Epithelial cell of proximal tubule (primary cell): ENCODE measurements at regions not wholly inside any gene's neighbourhood (a gene's known extent, or its start where the extent isn't known, plus 50 kb on each side); places are given as distances from the start of the nearest gene placed in this dataset.

Source experiments
- DNase-seq: peaks from one replicate; pipeline ENCODE4 v3.0.0-alpha.2; 2011; ENCODE audit warnings: low read depth
- H3K4me3 ChIP-seq: 2 replicates; pipeline ENCODE4 v1.5.1; 2011; ENCODE audit warnings: low read depth, mild to moderate bottlenecking, low read length
- TF ChIP-seq, protein P1 (sequence below): conservative IDR thresholded peaks from 2 replicates; pipeline ENCODE4 v1.5.1; 2012; ENCODE audit warnings: low read depth, mild to moderate bottlenecking, low read length

DNA sequence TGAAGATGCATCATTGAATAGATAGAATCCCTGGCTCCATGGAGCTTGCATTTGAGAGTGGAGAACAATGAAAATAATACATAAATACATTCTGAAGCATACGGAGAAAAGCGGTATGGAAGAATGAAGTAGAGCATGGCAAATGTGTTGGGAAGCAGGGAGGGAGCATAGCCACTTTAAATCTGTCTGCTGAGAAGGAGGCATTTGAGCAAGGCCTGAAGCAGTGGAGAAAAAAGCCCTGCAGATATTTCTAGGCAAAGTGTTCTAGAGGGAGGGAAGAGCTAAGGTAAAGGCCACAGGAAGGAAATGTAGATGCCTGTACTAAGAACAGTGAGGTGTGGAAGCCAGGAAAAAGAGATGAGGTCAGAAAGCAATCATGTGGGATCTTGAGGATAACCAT lies 484.8 kb downstream of the CNTN3 start:
- H3K4me3 ChIP-seq, result no peak overlapping the region
- TF ChIP-seq, protein P1, sequence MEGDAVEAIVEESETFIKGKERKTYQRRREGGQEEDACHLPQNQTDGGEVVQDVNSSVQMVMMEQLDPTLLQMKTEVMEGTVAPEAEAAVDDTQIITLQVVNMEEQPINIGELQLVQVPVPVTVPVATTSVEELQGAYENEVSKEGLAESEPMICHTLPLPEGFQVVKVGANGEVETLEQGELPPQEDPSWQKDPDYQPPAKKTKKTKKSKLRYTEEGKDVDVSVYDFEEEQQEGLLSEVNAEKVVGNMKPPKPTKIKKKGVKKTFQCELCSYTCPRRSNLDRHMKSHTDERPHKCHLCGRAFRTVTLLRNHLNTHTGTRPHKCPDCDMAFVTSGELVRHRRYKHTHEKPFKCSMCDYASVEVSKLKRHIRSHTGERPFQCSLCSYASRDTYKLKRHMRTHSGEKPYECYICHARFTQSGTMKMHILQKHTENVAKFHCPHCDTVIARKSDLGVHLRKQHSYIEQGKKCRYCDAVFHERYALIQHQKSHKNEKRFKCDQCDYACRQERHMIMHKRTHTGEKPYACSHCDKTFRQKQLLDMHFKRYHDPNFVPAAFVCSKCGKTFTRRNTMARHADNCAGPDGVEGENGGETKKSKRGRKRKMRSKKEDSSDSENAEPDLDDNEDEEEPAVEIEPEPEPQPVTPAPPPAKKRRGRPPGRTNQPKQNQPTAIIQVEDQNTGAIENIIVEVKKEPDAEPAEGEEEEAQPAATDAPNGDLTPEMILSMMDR, result no peak
- no peak for DNase-seq

DNA sequence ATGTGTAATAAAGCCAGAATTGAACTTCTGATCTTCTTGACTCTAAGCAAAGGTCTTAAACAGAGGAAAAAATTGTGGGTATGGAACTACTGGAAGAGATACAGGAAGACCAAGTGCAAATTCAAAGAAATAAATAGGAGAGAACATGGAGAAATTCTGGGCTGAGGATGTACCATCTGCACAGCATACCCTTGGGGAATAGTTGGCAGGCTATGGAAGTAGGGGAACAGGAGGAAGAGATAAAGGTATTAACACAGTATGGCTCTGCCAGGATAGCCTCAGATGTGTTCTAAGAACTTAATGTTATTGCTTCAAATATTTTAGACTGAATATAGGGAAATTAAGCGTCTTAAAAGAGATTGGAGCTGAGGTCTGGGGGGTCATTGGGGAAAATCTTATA lies 485.4 kb downstream of the CNTN3 start:
- no peak overlapping the region for H3K4me3 ChIP-seq
- DNase-seq, result no peak
- TF ChIP-seq, protein P1, result no peak

DNA sequence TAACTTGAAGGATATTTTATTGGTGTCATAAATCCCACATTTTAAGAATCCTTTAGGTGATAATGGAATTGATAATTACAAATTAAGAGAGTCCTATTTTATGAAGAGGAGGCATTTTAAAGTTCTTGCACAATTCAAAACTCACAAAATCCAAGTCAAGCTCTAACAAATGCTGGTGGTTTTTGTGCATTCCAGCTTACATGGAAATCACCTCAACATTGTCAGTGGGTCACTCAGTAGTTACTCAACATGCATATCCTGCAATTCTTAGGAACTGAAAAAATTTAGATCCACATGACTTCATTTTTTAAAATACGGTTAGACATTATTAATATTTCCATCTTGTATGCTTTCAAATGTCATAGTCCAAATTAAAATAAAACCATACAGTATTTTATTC lies 487.2 kb downstream of the CNTN3 start:
- no peak for DNase-seq
- TF ChIP-seq, protein P1, result no peak
- H3K4me3 ChIP-seq, result no peak overlapping the region

DNA sequence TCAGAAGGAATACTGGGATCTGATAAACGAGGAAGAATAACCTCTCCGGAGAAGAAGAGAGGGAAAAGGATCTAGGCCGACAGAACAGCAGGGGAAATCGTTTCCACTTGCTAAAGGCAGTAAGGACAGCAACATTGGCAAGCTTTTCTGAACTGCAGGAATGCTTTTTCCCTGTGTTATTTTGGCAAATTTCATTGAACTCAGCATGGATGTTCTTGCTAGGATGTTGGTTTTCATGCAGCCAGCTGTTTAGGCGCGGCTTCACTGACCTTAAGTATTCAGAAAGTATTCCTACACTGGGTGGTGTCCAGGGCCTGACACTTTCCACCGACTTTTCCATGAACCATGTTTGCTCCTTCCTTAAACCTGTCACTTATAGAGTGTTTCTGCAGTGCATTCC lies 489.7 kb downstream of the CNTN3 start:
- DNase-seq, result no peak
- TF ChIP-seq, protein P1, result no peak
- no peak overlapping the region for H3K4me3 ChIP-seq

DNA sequence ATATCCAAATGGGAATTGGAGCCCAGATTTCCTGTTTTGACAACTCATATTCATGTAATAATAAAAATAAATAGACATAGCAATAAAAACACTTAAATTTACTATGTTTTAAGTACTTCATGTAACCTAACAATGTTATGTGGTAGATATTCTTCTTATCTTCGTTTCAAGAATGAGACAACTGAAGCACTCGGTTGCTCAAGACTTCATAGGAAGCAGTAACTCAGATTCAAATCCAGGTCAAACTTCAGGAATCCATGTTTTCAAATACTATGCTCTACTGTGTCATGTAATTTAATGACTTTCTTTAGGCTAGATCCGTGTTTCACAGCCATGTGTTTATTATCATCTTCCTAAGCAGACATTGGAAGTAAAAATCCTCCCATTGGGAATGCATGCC lies 492.2 kb downstream of the CNTN3 start:
- no peak overlapping the region for H3K4me3 ChIP-seq
- no peak for DNase-seq
- TF ChIP-seq, protein P1, result no peak

DNA sequence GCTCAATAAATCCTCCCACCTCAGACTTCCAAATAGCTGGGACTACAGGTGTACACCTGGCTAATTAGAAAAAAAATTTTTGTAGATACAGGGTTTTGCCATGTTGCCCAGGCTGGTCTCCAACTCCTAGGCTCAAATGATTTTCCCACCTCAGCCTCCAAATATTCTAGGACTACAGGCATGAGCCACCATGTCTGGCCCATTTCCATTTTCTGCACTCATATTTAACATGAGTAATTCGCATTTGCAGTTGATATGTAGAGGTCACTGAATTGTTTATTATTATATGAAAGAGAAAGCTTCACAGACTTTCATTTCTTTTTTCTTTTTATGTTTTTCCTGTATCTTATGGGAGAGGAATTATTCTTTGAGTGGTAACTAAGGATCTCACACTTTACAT lies 492.7 kb downstream of the CNTN3 start:
- DNase-seq, result no peak
- no peak overlapping the region for H3K4me3 ChIP-seq
- TF ChIP-seq, protein P1, result no peak

DNA sequence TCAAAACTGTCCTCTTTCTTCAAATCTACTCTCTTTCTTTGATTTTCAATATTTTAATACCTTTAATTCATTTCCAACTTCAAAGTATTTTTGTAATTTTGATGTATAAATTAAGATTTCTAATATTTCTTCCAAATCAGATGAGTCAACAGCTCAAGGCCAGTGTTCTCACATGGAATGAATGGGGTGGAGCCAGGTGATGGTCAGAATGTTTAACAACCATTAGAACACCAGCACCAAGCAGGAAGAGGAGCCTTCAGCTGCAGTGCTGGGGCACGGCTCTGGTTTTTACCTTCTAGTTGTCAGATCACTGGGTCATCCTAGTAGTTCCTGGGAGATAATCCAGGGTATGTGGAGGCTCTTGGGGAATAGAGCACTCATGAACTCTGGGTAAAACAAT lies 494.5 kb upstream of the PDZRN3 start:
- TF ChIP-seq, protein P1, result no peak
- no peak overlapping the region for H3K4me3 ChIP-seq
- DNase-seq, result no peak
